Midbrain (tissue), 1 donor: ENCODE measurements at regions not wholly inside any gene's neighbourhood (a gene's known extent, or its start where the extent isn't known, plus 50 kb on each side); places are given as distances from the start of the nearest gene placed in this dataset.

Source experiments
- DNase-seq: peaks from one replicate; lab custom pipeline; 2025; lab: John Stamatoyannopoulos, UW

DNA sequence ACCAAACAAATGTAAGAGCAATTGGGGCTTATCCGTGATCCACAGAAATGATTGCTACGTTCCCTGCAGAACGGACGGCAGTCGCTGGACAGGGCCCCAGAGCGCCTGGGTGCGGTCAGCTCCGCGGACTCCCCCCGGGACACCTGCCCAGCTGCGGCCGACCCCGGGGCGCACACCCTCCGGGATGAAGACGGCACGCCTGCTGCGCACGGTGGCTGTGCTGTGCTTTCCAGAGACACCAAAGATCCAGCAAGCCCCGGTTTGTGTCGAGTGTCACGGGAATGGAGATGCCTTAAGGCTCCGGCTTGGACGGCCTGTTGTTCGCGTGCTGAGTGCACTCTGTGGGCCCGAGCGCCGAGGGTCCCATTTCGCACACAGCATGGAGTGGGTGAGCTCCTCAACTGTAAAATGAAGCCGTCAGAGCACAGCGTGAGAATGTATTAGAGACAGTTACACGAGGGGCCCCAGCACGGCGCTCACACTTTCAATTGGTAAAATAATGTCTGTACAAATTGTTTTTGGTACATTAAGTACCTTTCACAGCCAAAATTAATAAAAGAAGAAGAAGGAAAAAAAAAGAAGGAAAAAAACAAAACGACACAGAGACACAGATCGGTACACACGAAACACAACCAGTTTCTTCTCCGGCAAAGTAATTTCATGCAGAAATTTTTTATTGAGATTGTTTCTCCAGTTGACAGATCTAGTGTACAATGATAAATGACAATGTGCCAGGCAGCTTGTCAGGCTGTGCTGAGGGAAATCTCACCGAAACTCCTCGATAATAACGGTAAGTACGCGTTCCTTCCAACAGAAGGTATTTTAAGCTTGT lies 615.8 kb upstream of the SALL3 start:
- no peak for DNase-seq

DNA sequence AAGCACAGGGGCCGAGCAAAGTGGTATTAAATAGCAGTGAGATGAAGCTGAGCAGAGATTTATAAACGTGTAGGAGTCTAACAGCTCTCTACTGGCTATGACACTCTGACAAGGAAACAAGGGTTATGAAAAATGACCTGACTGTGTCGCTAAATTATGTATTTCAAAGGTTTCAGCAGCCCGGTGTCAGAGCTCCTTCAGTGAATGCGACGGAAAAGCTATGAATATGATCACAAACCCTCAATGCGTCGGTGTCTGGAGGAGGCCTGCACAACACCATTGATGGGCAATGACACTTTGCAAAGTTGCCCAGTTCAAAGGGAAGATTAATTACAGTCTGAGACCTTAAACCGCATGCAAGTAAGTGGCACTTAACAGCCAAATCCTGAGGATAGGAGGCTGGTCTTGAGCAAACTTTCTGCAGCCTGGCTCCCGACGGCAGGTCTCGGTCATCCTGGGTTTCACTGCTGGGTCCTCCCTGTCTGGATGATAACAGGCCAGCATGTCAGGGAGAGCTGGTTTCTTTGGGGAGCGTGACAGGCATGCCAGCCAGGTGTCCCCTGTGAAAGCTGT lies 615.1 kb upstream of the SALL3 start:
- DNase-seq, result no peak

DNA sequence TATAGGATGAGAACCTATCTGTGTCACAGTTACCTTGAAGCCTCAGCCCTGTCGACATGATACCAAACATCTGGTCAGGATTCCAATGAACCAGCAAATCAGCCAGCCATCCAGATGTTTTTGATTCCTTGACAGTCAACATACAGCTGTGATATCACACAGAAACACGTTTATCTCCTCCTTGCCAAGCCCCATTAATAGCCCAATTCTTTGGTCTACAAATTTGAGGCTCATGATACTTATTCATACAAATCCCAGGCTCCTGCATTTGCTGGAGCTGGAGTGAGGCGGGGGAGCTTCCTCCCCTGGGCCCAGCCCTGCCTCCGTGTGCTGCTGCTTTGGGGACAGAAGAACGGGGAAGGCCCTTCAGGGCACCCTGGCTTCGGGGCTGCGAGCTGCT lies 611.6 kb upstream of the SALL3 start:
- DNase-seq, result no peak

DNA sequence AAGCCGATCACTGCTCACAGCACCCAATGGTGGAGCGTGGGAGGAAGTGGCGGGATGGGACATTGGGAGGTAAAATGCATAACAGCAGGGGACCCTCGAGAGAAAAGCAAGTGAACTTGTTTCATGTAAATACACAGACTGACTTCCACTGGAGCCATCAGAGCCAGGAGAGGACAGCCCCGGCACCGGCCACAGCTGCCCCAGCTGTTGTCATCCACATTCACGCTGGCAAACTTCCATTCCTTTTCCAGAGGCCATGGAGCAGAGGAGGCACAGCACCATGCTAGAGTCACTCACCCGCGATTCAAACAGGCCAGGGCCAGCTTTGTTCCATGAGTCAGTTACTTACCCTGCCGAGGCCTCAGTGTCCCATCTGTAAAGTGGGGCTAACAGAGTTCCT lies 610.9 kb upstream of the SALL3 start:
- no peak for DNase-seq

DNA sequence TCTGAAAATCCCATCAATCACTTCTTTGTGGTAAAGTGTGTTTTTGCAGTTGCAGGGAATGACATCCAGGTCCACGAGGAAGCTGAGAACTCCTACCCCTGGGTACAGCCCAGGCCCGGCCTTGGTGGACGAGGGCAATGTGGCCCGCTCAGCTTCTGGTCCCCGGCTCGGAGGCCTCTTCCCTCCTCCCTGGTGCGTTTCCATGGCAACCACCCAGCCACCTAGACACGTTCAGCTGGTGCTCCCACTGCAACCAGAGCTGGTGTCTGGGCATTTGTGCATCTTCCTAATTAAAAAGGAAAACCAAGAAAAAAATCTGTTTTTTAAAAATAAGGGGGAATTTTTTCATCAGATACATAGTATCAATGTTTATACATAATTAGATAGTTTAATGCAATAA lies 603.6 kb upstream of the SALL3 start:
- no peak for DNase-seq

DNA sequence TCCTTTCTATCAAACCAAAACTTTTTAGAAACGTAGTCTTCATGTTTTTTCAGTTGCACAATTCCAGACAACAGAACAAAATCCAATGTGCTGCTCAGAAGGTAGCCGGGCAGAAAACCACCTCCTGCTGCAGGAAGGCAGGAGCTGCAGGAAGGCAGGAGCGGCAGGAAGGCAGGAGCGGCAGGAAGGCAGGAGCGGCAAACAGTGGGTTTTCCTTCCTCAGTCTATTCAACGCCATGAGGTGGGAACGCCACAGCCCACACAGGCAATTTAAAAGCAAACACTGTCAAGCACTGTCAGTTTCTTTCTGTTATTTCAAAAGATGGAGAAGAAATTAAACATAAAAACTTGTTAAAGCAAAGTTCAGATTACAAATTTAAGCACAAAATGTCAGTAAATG lies 601.2 kb upstream of the SALL3 start:
- no peak for DNase-seq

DNA sequence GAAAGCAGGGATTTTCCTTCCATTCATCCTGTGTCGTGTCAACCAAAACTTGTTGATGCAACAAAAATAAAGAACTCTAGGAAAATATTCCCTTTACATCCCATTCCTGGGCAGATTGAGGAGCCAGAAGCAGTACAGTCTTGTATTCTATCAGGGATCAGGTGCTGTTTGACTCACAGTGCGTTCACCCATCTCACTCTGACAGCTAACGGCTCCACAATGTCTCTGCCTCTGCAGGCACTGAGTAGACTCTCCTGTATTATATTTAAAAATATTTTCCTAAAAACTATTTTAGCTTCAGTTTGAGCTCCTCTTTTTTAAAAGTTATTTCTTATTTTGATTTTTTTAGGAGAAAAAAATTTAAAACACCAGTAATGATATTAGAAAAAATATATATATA lies 600.6 kb upstream of the SALL3 start:
- no peak for DNase-seq

DNA sequence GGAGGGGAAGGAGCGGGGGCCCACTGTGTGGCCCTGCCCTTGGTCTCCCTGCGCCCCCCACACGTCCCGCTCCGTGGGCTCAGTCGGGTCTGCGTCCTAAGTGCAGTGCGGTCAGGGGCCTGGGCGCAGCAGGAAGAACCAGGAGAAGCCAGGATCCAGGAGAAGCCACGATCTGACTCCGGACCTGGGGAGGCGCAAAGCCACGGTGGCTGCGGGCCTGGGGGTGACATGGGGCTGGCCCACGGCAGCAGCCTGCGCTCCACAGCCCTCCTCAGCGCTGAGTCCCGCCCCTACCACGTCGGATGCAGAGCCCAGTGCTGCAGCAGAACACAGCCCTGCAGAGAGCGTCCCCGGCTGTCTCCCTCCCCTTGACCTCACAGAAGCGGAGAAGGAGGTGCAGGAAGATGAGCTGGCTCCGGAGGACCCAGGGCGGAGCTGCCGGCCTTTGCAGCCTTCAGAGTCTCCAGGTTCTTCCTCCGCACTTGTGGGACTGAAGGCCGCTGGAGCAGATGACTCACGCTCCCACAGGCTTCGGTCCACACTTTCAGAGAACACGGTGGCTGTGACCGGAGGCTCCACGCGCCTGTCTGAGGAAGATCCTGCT lies 589.2 kb upstream of the SALL3 start:
- DNase-seq, result no peak

DNA sequence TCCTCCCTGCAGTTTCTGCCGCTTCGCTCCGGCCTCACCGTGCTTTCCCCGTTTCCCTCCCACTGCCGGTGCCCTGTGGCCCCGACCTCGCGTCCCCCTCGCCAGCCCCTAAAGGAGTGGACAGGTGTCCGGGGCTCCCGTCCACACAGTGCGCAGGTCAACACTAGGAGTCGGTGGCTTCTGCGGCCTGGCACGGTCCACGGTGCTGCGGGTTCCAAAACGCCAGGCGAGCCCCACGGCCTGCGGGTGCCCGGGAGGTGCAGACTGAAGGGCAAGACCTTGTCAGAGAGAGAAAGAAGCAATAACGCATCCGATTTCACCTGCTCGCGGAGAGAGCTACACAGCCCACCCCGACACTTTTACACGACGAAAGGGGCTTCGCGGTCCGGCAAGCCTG lies 588.7 kb upstream of the SALL3 start:
- no peak for DNase-seq

DNA sequence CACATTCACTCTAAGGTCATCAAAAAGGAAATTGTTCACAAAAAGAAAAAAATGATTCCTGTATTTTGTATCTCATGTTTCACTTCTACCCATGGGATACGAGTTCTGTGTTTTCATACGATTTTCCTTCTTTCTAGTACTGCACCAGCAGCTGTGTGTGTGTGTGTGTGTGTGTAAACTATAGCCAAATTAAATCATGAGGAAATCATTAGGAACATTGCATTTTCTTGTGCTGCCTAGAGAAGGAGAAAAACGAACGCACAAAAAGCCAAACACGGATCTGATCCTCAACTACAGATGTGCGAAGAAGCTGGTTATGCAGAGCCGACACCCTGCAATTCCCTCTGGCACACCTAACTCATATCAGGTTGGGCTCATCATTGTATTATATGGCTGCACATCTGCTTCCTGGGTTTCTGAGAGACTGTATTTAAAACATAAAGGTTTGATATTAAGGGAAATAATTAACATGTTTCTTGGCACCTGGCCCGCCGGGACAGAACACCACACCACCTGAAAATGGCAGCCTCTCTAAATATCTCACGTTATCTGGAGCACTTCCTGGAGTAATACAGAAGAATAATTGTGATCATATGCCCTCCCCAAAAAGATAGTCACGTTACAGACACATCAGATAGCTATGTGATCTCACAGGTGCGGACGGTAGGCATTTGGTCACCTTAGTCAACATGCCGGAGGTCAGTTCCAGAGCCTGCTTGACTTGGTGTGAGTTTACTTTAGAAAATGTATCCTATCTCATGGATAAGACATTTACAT lies 586.3 kb upstream of the SALL3 start:
- no peak for DNase-seq

DNA sequence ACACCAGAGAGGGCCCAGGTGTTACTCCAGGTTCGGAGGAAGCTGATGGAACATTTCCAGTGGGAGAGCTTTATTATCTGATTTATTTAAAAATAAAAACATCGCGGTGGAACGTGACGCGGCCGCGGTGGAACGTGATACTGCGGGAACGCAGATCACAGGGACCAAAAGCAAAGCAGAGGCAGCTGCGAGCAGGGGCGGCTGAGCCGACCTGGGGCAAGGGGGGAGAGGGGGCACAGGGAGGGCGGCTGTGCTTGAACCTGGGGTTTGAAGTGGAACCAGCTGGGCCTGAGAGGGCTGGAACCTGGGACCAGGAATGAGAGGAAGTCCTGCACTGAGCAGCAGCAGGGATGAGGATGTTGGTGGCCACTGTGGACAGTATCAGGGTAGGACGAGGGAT lies 583.5 kb upstream of the SALL3 start:
- DNase-seq, result no peak

DNA sequence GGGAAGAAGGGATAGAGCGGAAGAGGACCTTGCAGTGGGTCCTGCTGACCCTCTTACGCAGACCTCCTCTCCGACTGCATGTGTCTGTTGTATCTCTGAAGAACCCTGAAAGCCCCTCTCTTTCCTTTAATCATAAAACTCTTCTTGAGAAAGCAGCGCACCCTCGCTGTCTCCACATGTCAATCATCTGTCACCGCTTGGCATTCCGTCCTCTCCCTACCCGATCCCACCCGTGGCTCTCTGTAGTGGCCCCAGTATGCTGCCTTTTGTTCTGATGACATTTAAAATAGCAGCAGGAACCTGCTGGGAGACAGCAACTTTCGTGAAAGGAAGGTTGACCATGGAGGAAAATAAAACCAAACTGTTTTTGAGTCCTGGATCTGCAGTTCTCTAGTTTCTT lies 582.9 kb upstream of the SALL3 start:
- DNase-seq, result no peak

DNA sequence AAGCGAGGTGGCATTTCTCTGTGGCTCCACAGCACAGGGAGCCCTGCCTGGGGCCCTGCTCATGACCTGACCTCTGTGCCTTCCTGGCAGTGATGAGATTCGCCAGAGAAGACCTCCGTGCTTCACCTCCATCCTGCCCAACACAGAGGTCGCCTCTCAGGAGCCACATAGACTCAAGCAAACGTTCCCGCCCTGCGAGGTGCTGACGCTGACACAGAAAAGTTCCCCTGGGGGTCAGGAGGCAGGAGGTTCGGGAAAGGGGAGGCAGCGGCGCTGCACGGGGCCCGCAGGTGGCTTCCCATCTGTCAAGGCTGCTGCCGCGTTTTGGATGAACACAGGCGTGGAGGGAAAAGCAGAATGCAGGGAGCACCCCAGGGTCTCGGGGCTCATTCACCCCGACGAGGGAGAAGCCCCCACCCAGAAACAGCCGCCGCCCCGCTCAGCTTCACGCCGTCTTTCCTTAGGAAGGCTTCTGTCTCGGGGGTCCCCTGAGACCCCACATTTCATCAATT lies 579.6 kb upstream of the SALL3 start:
- DNase-seq, result no peak

DNA sequence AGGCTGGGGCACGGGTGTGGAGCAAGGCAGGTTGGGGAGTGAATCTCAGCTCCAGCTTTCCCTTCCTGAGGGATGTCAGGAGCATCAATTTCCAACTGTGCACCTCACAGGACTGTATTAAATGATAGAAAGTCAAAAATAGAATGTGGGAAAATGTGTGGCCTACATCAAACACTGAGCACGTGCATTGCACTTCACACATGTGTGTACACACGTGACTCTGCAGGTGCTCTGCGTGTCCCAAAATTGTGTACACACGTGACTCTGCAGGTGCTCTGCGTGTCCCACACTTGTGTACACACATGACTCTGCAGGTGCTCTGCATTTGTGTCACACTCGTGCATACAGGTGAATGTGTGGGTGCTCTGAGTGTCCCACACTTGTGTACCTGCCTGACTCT lies 577.2 kb upstream of the SALL3 start:
- no peak for DNase-seq

DNA sequence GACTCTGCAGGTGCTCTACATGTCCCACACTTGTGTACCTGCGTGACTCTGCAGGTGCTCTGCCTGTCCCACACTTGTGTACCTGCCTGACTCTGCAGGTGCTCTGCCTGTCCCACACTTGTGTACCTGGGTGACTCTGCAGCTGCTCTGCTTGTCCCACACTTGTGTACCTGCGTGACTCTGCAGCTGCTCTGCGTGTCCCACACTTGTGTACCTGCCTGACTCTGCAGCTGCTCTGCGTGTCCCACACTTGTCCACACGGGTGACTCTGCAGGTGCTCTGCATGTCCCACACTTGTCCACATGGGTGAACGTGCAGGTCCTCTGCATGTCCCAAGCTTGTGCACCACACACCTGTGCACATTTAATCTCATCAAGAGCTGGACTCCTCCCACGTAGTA lies 576.7 kb upstream of the SALL3 start:
- DNase-seq, result no peak

DNA sequence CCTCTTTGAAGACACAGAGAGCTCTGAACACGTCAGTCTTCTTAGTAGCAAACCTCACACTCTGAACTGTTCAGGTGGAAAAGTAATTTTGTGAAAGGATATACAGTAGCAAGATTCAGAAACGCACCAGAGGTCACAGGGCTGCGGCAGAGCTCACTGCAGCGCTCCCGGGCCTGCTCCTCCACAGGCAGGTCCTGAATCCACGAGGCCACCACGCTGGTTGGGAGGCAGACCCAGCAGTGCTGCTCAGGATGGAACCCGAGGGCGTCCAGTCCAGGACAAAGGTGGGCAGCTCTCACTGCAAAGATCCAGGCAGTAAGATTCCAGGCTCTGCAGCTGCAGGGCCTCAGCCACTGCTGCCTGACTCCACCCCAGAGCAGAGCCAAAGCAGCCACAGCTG lies 576.2 kb upstream of the SALL3 start:
- no peak for DNase-seq

DNA sequence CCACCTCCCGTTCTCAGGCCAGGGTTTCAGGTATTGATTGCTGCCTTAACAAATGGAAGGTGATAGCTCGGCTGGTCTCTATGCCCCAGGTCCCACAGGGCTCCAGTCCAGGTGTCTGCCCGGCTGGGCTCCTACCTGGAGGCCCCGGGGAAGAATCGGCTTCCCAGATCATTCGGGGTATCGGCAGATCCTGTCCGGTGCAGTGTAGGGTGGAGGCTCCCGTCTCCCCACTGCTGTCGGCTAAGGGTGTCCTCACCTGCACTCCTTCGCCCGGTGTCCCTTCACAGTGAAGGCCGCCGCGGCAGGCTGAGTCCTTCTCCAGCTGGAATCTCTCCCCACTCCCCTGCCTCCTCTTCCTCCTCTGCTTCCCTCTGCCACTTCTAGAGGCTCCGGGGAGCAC lies 573.9 kb upstream of the SALL3 start:
- no peak for DNase-seq

DNA sequence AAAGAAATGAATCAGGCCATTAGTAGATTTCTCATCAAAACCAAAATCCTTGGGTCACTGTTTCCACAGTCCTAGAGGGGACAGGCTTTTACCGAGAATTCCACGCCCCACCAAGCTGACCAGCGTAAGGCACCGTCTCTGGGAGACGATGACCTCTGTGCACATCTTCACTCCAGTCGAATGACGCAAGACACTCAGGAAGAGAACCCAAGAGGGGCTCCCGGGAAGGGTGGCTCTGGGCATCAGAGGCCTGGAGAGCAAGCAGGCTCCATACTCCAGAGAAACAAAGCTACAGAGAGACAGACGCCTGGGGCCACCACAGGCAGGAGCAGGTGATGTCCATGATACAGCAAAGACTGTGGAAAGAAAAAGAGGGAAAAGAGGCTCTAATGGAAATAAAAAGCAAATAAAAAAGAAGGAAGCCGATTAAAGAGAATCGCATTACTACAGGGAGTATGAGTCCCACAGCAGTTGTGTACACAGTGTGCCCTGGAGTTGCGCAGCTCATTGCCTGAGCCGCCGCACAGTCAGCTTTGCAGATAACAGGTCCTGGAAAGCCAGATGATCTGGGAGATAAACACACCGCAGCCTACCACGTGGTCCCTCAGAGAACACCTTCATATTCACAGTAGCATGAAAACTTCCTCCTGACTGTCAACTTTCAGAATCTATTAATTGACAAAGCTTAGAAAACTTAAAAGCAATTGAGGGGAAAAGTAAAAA lies 572.7 kb upstream of the SALL3 start:
- DNase-seq, result no peak

DNA sequence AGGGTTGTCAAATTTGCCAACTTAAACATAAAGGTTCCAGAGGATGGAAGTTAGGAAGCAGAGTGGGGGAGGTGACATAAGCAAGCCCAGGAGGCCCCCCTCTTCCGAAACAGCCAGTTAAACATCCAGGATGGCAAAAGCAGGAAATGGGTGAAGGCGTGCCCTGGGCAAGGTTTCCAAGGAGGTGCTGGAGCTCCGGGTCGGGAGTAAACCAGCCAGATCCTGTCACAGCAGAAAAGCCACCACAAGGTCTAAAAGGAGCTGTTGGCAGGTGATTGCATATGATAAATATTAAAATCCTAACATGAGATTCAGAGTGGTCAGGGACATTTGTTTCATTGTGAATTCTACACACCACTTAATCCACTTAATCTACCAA lies 572.2 kb upstream of the SALL3 start:
- no peak for DNase-seq

DNA sequence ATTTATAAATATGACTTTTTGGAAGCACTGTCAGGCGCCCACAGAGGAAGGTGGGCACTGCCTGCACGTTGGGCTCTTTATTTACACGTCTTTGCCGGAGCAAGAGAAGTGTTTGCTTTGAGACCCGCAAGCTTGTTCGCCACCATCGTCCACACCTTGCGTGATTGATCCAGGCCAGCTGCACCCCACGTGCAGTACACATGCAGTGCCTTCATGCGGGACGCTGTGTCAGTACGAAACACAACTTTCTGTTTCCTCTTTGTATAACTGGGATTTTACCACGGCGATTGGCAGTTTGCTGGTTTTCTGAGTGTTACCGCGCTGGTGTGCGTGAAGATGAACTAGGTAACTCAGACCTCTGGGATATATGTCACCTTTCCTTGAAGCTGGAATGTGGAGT lies 571.0 kb upstream of the SALL3 start:
- DNase-seq, result no peak

DNA sequence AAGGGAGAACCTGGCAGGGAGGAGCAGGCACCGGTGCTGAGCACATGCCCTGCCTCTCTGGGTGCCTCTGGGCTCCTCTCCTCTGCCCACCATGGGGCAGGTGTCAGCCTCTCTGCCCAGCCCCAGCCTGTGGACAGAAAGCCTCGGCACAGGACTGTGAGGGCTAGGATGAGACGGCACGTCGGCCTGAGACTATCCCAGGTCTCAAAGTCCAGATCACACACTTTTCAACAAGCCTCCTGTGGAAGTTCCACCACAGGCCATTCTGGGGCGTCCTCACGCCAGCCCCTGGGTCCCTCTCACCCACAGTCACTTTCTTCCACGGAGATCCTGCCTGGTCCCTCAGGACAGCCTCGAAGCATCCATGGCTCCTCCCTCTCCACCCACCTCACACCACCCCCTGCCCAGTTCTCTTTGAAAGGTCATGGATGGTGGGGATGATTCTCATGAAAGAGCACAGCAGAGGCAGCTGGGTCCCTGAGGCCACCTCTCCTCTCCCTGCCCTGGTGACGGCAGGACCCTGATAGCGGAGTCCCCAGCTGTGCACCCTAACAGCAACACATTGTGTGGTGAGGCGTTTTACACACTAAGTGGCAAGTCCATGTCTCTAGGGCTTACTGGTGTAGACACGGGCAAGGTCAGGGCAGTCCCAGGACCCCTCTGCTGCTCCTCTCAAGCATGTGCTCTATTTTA lies 569.4 kb upstream of the SALL3 start:
- DNase-seq, result no peak
